GM21367 (cell line): ENCODE measurements at regions not wholly inside any gene's neighbourhood (a gene's known extent, or its start where the extent isn't known, plus 50 kb on each side); places are given as distances from the start of the nearest gene placed in this dataset.
A peak's percentile ranks its signal among the peaks of the same experiment; 100 is the strongest.
"Not testable (repeated sequence)": the region's sequence is repeated elsewhere in the genome, so short reads cannot be mapped to it uniquely, and the experiment has no call there.

Experiments used
- ATAC-seq: cut with Tn5 transposase; IDR thresholded peaks from one replicate; pipeline ENCODE4 v1.9.1; 2021; ENCODE audit not compliant: unreplicated experiment

- no peak for ATAC-seq
Observed at GRCh38 chr3:189375532-189375931, 203.8 kb downstream of the TPRG1 start.

- no peak for ATAC-seq
Observed at GRCh38 chr3:189383630-189384029, 211.9 kb downstream of the TPRG1 start.

GRCh38 chr3:189385880-189386279 lies 214.1 kb downstream of the TPRG1 start:
- not testable (repeated sequence) for ATAC-seq

- ATAC-seq: no peak
Observed at GRCh38 chr3:189386739-189387138, 215.0 kb downstream of the TPRG1 start.

GRCh38 chr3:189389346-189389745 lies 217.6 kb downstream of the TPRG1 start:
- no peak for ATAC-seq

- no peak for ATAC-seq
Observed at GRCh38 chr3:189393598-189393997, 221.8 kb downstream of the TPRG1 start.

GRCh38 chr3:189394599-189395121 lies 222.9 kb downstream of the TPRG1 start:
- peak; percentile 75 for ATAC-seq

- ATAC-seq: no peak
Observed at GRCh38 chr3:189395825-189396224, 224.1 kb downstream of the TPRG1 start.

- ATAC-seq: no peak
Observed at GRCh38 chr3:189398656-189399055, 226.9 kb downstream of the TPRG1 start.

- ATAC-seq: no peak
Observed at GRCh38 chr3:189401196-189401595, 229.4 kb downstream of the TPRG1 start.

GRCh38 chr3:189403194-189403593 lies 228.0 kb upstream of the TP63 start:
- no peak for ATAC-seq

GRCh38 chr3:189404024-189404423 lies 227.2 kb upstream of the TP63 start:
- no peak for ATAC-seq

- ATAC-seq: no peak
Observed at GRCh38 chr3:189404797-189405484, 226.2 kb upstream of the TP63 start.

GRCh38 chr3:189406148-189406547 lies 225.0 kb upstream of the TP63 start:
- ATAC-seq: no peak

- no peak for ATAC-seq
Observed at GRCh38 chr3:189410522-189410921, 220.7 kb upstream of the TP63 start.

GRCh38 chr3:189419038-189419437 lies 212.2 kb upstream of the TP63 start:
- no peak for ATAC-seq

- ATAC-seq: no peak
Observed at GRCh38 chr3:189419683-189420082, 211.5 kb upstream of the TP63 start.

GRCh38 chr3:189424922-189425321 lies 206.3 kb upstream of the TP63 start:
- ATAC-seq: no peak

GRCh38 chr3:189429019-189429418 lies 202.2 kb upstream of the TP63 start:
- ATAC-seq: no peak

GRCh38 chr3:189430166-189430565 lies 201.0 kb upstream of the TP63 start:
- no peak for ATAC-seq

GRCh38 chr3:189442257-189442656 lies 188.9 kb upstream of the TP63 start:
- ATAC-seq: not testable (repeated sequence)

GRCh38 chr3:189446959-189447560 lies 184.1 kb upstream of the TP63 start:
- no peak for ATAC-seq

- no peak for ATAC-seq
Observed at GRCh38 chr3:189449084-189449483, 182.1 kb upstream of the TP63 start.
